CD8-positive, alpha-beta memory T cell (primary cell): ENCODE measurements at regions not wholly inside any gene's neighbourhood (a gene's known extent, or its start where the extent isn't known, plus 50 kb on each side); places are given as distances from the start of the nearest gene placed in this dataset.

Experiments
- CTCF ChIA-PET: fragments of 350-600 bp; sonication (Branson Sonifier 250); formaldehyde crosslinking; loops from one replicate; lab custom pipeline; 2021; ENCODE audit warnings: antibody characterized with exemption; lab: Charles Lee
- POLR2A ChIA-PET: fragments of 350-600 bp; sonication (Branson Sonifier 250); formaldehyde crosslinking; loops from one replicate; lab custom pipeline; 2021; ENCODE audit warnings: antibody characterized with exemption; lab: Charles Lee
- DNase-seq, 5 donors: peaks; one replicate each; pipeline versions ENCODE4 v3.0.0 to v3.0.0-alpha.2; 2020 to 2022; ENCODE audit warnings: mixed read lengths in 1 of 5
- H3K27ac ChIP-seq: one replicate; pipeline ENCODE4 v1.7.0; 2013; ENCODE audit warnings: low read depth, mild to moderate bottlenecking, low read length, moderate library complexity
- H3K27me3 ChIP-seq: 2 replicates; pipeline ENCODE4 v1.7.0; 2013; ENCODE audit warnings: low read length, mild to moderate bottlenecking; ENCODE audit not compliant: insufficient read depth, poor library complexity, severe bottlenecking
- H3K36me3 ChIP-seq: 2 replicates; pipeline ENCODE4 v1.7.0; 2013; ENCODE audit warnings: mild to moderate bottlenecking, low read length, moderate library complexity; ENCODE audit not compliant: insufficient read depth
- H3K4me1 ChIP-seq: 2 replicates; pipeline ENCODE4 v1.7.0; 2013; ENCODE audit warnings: mild to moderate bottlenecking, low read length, moderate library complexity; ENCODE audit not compliant: insufficient read depth
- H3K4me3 ChIP-seq: 2 replicates; pipeline ENCODE4 v1.7.0; 2013; ENCODE audit warnings: mild to moderate bottlenecking, low read length
- H3K9me3 ChIP-seq: 2 replicates; pipeline ENCODE4 v1.7.0; 2013; ENCODE audit warnings: mild to moderate bottlenecking, low read length
- H3K27ac Mint-ChIP-seq, 8 donors: one replicate each; pipeline ENCODE4 v1.8.0; 2020 to 2021; ENCODE audit warnings: mixed read lengths in 8 of 8, mild to moderate bottlenecking in 6 of 8, inconsistent platforms in 3 of 8, moderate library complexity in 3 of 8
- H3K27me3 Mint-ChIP-seq, 2 donors: one replicate each; pipeline ENCODE4 v1.8.0; 2020 to 2021; ENCODE audit warnings: mixed read lengths in 2 of 2, mild to moderate bottlenecking in 1 of 2, moderate library complexity in 1 of 2
- H3K36me3 Mint-ChIP-seq, 3 donors: one replicate each; pipeline ENCODE4 v1.8.0; 2020 to 2021; ENCODE audit warnings: mixed read lengths in 3 of 3, inconsistent platforms in 1 of 3, mild to moderate bottlenecking in 1 of 3
- H3K4me1 Mint-ChIP-seq, 3 donors: one replicate each; pipeline ENCODE4 v1.8.0; 2020 to 2021; ENCODE audit warnings: mixed read lengths in 3 of 3, inconsistent platforms in 1 of 3, mild to moderate bottlenecking in 1 of 3
- H3K4me3 Mint-ChIP-seq, 7 donors: one replicate each; pipeline ENCODE4 v1.8.0; 2020 to 2021; ENCODE audit warnings: mixed read lengths in 7 of 7, mild to moderate bottlenecking in 6 of 7, moderate library complexity in 4 of 7, inconsistent platforms in 2 of 7
- H3K9me3 Mint-ChIP-seq, 5 donors: one replicate each; pipeline ENCODE4 v1.8.0; 2020 to 2022; ENCODE audit warnings: mixed read lengths in 5 of 5, mild to moderate bottlenecking in 3 of 5, moderate library complexity in 2 of 5, inconsistent platforms in 1 of 5

DNA sequence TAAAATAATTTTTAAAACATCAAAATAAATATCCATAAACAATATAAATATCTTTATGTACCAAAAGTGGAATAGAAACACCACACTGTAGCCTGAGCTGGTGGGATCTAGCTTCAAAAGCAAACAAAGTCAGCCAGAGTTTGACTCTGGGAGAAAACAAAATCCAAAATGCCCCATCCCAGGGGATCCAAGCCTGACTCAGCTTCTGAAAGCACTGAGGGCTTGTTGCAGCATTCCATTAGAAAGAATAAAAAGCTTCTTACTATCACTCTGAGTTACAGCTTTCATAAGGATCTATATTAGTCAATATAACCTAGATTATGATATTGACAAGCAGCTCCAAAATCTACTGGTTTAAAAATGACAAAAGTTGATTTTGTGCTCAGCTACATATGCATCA, 149.7 kb upstream of the ANKRD50 start:
- peaks cover 0 to 15% (median 2%) of the 10 kb centered on the region in 5 donors for H3K9me3 Mint-ChIP-seq
- H3K27me3 Mint-ChIP-seq, result no peaks in the 10 kb centered on the region
- no peaks in the 10 kb centered on the region for H3K4me1 Mint-ChIP-seq
- Histone ChIP-seq H3K4me3 (no peak overlapping the region), H3K9me3 (no peaks in the 10 kb centered on the region), H3K27me3 (no peaks in the 10 kb centered on the region), H3K4me1 (no peaks in the 10 kb centered on the region), H3K36me3 (no peaks in the 10 kb centered on the region), H3K27ac (no peak overlapping the region)
- POLR2A ChIA-PET, result no interaction called here
- no peak overlapping the region for H3K27ac Mint-ChIP-seq
- H3K36me3 Mint-ChIP-seq, result no peaks in the 10 kb centered on the region
- H3K4me3 Mint-ChIP-seq, result no peak overlapping the region
- no peak for DNase-seq
- CTCF ChIA-PET, result no interaction called here

DNA sequence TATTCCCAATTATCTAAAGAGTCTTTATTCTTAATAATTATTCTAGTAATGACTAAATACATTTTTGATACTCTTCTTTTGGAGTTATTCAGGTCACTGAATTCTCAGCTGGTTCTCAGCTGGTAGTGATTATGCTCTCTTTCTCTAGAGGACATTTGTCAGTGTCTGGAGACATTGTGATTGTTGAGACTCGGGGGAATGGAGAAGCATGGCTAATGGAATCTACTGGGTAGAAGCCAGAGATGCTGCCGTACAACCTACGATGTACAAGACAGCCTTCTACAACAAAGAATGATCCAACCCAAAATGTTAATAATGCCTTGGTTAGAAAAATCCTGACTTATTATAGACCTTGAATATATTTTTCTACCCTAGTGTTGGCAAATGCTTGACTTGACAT, 149.2 kb upstream of the ANKRD50 start:
- H3K27ac ChIP-seq, result no peak overlapping the region
- Mint-ChIP-seq H3K27me3 (no peaks in the 10 kb centered on the region), H3K36me3 (no peaks in the 10 kb centered on the region), H3K4me1 (no peaks in the 10 kb centered on the region), H3K4me3 (no peak overlapping the region), H3K27ac (no peak overlapping the region), H3K9me3 (peaks cover 0 to 15% (median 3%) of the 10 kb centered on the region in 5 donors)
- no peaks in the 10 kb centered on the region for H3K27me3 ChIP-seq
- H3K4me1 ChIP-seq, result no peaks in the 10 kb centered on the region
- ChIA-PET POLR2A (no interaction called here), CTCF (no interaction called here)
- no peaks in the 10 kb centered on the region for H3K9me3 ChIP-seq
- no peaks in the 10 kb centered on the region for H3K36me3 ChIP-seq
- no peak overlapping the region for H3K4me3 ChIP-seq
- no peak for DNase-seq

DNA sequence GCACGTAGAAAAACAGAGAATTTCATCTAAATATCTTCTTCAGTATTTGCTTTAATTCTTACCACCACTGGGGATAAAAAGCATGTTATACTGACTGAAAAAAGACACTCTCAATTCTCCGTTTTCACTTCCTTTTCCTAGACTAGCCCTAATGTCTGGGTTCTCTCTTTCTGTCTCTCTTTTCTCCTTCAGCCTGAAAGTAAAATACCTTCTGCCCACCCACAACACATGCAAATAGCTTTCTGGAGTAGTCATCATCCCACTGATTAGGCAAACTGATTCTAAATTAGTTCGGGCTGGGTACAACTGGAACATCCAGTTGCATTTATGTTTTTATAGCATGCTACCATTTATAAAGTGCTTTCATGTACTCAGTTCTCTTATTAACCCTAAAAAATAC, 142.4 kb upstream of the ANKRD50 start:
- POLR2A ChIA-PET, result no interaction called here
- H3K27ac Mint-ChIP-seq, result no peak overlapping the region
- CTCF ChIA-PET, result no interaction called here

DNA sequence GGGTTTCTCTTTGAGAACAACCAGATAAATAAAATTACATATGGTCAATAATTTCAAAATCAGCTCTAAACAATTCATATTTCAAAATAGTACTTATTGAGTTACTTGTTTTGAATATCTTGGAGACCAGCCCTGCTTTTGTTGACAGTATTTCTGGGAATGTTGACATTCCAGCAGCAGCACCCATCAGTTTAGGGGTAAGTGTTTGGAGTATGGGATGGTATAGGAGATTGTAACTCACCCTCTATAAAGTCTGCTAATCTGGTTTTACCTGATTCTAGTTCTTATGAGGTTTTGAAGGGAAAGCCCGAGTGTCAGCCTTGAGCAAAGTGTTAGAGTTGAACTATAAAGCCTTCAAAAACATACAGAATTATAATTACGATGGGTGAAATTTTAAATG, 139.2 kb upstream of the ANKRD50 start:
- no peak overlapping the region for H3K4me3 Mint-ChIP-seq
- Histone ChIP-seq H3K27me3 (no peaks in the 10 kb centered on the region), H3K9me3 (no peaks in the 10 kb centered on the region), H3K36me3 (no peaks in the 10 kb centered on the region), H3K4me3 (no peak overlapping the region), H3K4me1 (no peaks in the 10 kb centered on the region), H3K27ac (no peak overlapping the region)
- H3K4me1 Mint-ChIP-seq, result no peaks in the 10 kb centered on the region
- CTCF ChIA-PET, result no interaction called here
- H3K36me3 Mint-ChIP-seq, result no peaks in the 10 kb centered on the region
- no peak for DNase-seq
- H3K27ac Mint-ChIP-seq, result no peak overlapping the region
- POLR2A ChIA-PET, result no interaction called here
- H3K9me3 Mint-ChIP-seq, result peaks cover 0 to 13% (median 3%) of the 10 kb centered on the region in 5 donors
- no peaks in the 10 kb centered on the region for H3K27me3 Mint-ChIP-seq

More for the DNA sequence above, 142.4 kb upstream of the ANKRD50 start:
- no peak for DNase-seq
- Histone ChIP-seq H3K4me1 (no peaks in the 10 kb centered on the region), H3K36me3 (no peaks in the 10 kb centered on the region), H3K9me3 (no peaks in the 10 kb centered on the region), H3K27me3 (no peaks in the 10 kb centered on the region), H3K27ac (no peak overlapping the region), H3K4me3 (no peak overlapping the region)
- Mint-ChIP-seq H3K27me3 (no peaks in the 10 kb centered on the region), H3K4me1 (no peaks in the 10 kb centered on the region), H3K9me3 (peaks cover 0 to 16% (median 6%) of the 10 kb centered on the region in 5 donors), H3K4me3 (no peak overlapping the region), H3K36me3 (no peaks in the 10 kb centered on the region)

DNA sequence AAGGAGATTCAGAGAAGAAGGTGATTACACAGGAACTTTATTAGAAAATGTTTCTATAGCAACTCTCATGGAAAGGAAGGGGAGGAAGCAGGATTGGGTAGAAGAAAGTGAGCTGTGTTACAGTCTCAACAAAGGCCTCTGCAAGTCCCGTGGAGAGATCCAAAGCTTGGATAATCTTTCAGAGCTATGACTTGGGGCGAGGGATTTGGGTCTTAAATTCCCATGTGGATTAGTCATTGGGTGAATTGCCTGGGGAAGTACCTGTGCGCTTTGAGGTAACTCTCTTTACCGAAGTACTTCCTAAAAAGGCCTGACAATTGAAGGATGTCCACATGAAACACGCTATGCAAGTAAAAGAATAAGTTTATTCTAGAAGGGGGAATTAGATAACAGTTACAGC, 133.8 kb upstream of the ANKRD50 start:
- Histone ChIP-seq H3K36me3 (no peaks in the 10 kb centered on the region), H3K4me1 (no peaks in the 10 kb centered on the region), H3K9me3 (no peaks in the 10 kb centered on the region), H3K27ac (no peak overlapping the region), H3K4me3 (no peak overlapping the region), H3K27me3 (no peaks in the 10 kb centered on the region)
- Mint-ChIP-seq H3K27me3 (no peaks in the 10 kb centered on the region), H3K4me1 (no peaks in the 10 kb centered on the region), H3K36me3 (no peaks in the 10 kb centered on the region), H3K9me3 (peaks cover 2 to 27% (median 15%) of the 10 kb centered on the region in 5 donors), H3K4me3 (no peak overlapping the region), H3K27ac (no peak overlapping the region)
- DNase-seq, result no peak
- POLR2A ChIA-PET, result no interaction called here
- CTCF ChIA-PET, result no interaction called here

DNA sequence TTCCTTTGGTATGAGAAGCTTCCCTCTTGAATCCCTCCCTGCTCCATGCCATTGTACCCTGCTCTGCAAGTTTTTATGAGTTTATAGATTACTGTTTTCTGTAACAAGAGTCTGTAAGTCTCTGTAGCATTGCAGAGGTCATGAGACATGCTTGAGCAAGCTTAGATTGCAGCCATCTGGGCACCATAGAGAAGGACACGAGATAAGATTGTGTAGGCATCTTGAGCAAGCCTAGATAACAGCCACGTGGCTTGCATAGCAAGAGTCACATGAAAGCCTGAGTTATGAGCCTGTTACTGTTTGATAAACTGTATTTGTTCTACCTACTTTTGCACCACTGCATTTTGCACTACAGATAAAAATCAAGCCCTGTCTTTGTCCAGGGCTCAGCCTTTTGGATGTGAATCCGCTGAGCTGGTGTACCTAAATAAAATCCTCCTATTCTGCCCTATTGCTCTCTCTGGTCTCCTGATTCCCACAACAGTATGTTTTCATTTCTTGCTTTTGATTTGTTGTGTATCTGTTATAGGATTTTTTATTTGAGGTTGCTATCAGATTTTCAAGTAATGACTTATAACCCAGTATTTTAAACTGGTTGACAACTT, 127.4 kb upstream of the ANKRD50 start:
- H3K9me3 ChIP-seq, result no peaks in the 10 kb centered on the region
- no peaks in the 10 kb centered on the region for H3K27me3 ChIP-seq
- no peak overlapping the region for H3K4me3 Mint-ChIP-seq
- H3K4me1 Mint-ChIP-seq, result no peaks in the 10 kb centered on the region
- H3K27ac ChIP-seq, result no peak overlapping the region
- H3K27ac Mint-ChIP-seq, result no peak overlapping the region
- H3K36me3 ChIP-seq, result no peaks in the 10 kb centered on the region
- ChIA-PET CTCF (no interaction called here), POLR2A (no interaction called here)
- H3K9me3 Mint-ChIP-seq, result peaks cover 20 to 52% (median 35%) of the 10 kb centered on the region in 5 donors
- H3K4me1 ChIP-seq, result no peaks in the 10 kb centered on the region
- H3K4me3 ChIP-seq, result no peak overlapping the region
- no peak for DNase-seq
- no peaks in the 10 kb centered on the region for H3K27me3 Mint-ChIP-seq
- no peaks in the 10 kb centered on the region for H3K36me3 Mint-ChIP-seq

DNA sequence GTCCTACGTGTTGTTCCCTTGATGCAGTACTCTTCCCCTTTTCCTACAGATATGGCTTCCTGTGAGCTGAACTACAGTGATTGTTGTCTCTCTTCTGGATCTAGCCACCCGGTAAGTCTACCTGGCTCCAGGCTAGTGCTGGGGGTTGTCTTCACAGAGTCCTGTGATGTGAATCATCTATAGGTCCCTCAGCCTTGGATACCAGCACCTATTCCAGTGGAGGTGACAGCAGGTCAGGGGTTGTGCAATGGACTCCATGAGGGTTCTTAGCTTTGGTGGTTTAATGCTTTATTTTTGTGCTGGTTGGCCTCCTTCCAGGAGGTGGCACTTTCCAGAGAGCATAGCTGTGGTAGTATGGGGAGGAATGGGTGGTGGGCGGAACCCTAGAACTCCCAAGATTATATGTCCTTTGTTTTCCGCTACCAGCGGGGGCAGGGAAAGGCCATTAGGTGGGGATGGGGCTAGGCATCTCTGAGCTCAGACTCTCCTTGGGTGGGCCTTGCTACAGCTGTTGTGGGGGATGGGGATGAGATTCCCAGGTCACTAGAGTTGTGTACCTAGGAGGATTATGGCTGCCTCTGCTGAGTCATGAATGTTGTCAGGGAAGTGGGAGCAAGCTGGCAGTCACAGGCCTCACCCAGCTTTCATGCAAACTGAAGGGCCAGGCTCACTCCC, 121.4 kb upstream of the ANKRD50 start:
- no peak overlapping the region for H3K4me3 ChIP-seq
- no peak overlapping the region for H3K27ac ChIP-seq
- H3K36me3 ChIP-seq, result no peaks in the 10 kb centered on the region
- no peak overlapping the region for H3K4me3 Mint-ChIP-seq
- no peaks in the 10 kb centered on the region for H3K36me3 Mint-ChIP-seq
- no peak for DNase-seq
- ChIA-PET POLR2A (no interaction called here), CTCF (no interaction called here)
- peaks cover 5 to 39% (median 12%) of the 10 kb centered on the region in 5 donors for H3K9me3 Mint-ChIP-seq
- H3K27ac Mint-ChIP-seq, result no peak overlapping the region
- no peaks in the 10 kb centered on the region for H3K4me1 ChIP-seq
- H3K27me3 ChIP-seq, result no peaks in the 10 kb centered on the region
- no peaks in the 10 kb centered on the region for H3K9me3 ChIP-seq
- H3K27me3 Mint-ChIP-seq, result no peaks in the 10 kb centered on the region
- H3K4me1 Mint-ChIP-seq, result no peaks in the 10 kb centered on the region

DNA sequence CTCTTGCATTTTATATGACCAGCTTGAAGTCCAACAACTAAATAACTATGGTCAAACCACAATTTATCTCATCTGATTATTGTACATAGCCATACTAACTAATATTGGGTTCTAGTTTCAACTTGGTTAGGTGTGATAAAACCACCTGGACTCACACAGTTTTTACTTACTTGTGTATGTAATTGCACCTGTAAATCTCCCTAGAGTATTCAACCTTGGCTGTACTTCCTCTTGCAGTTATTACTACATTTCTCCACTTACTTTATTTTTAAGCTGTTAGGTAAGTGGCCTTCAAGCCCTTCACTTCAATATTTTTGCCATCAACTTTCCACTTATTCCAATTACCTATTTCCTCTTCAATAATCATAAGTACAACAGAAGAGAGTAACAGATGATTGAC, 115.8 kb upstream of the ANKRD50 start:
- ChIA-PET POLR2A (no interaction called here), CTCF (no interaction called here)
- DNase-seq, result no peak
- Mint-ChIP-seq H3K9me3 (peaks cover 0 to 24% (median 0%) of the 10 kb centered on the region in 5 donors), H3K4me1 (no peaks in the 10 kb centered on the region), H3K27me3 (no peaks in the 10 kb centered on the region), H3K4me3 (no peak overlapping the region), H3K27ac (no peak overlapping the region), H3K36me3 (no peaks in the 10 kb centered on the region)
- H3K4me1 ChIP-seq, result no peaks in the 10 kb centered on the region
- no peak overlapping the region for H3K27ac ChIP-seq
- H3K4me3 ChIP-seq, result no peak overlapping the region
- no peaks in the 10 kb centered on the region for H3K27me3 ChIP-seq
- no peaks in the 10 kb centered on the region for H3K36me3 ChIP-seq
- H3K9me3 ChIP-seq, result no peaks in the 10 kb centered on the region
